HCT116 (cell line): ENCODE measurements at regions not wholly inside any gene's neighbourhood (a gene's known extent, or its start where the extent isn't known, plus 50 kb on each side); places are given as distances from the start of the nearest gene placed in this dataset.

Experiments
- ATAC-seq: fragments of 200-7000 bp; cut with Tn5 transposase; 2 replicates; pipeline ENCODE4 v1.9.1; 2020; ENCODE audit warnings: mild to moderate bottlenecking, moderate library complexity
- BruUV-seq: library from RNA; stranded (reverse); fragments of 400-500 nt; replicated peaks from 2 replicates; lab custom pipeline; 2021; lab: Mats Ljungman, UMichigan
- CTCF ChIA-PET: fragments of 300-600 bp; sonication (Branson Sonifier 250); formaldehyde crosslinking; loops from one replicate; lab custom pipeline; 2021; ENCODE audit warnings: antibody characterized with exemption; lab: Charles Lee
- POLR2A ChIA-PET: fragments of 300-600, 350-600 bp; sonication (Branson Sonifier 250); formaldehyde crosslinking; loops from one replicate; lab custom pipeline; 2021; ENCODE audit warnings: antibody characterized with exemption; lab: Charles Lee
- RAD21 ChIA-PET, 2 experiments: fragments of 300-600 bp; sonication (Branson Sonifier 250); formaldehyde crosslinking; loops; one replicate each; lab custom pipeline; 2023; ENCODE audit warnings: low total read pairs in 2 of 2; ENCODE audit not compliant: uncharacterized antibody in 2 of 2, unreplicated experiment in 2 of 2, low non-redundant PET in 1 of 2; lab: Charles Lee
- DNase-seq: peaks from one replicate; pipeline ENCODE4 v3.0.0-alpha.2; 2010; ENCODE audit warnings: low read depth, low spot score
- H2AFZ ChIP-seq: fragments of 200-600 bp; shearing (Covaris generic), sonication (generic); 2 replicates; pipeline ENCODE4 v1.6.1; 2017; ENCODE audit warnings: low read depth, mixed run types, mixed read lengths, antibody characterized with exemption, low read length; ENCODE audit not compliant: poor library complexity, severe bottlenecking
- H3K27ac ChIP-seq: 2 replicates; pipeline ENCODE4 v1.5.1; 2012; ENCODE audit warnings: low read depth, low read length
- H3K27me3 ChIP-seq: fragments of 200-600 bp; sonication (generic); 2 replicates; pipeline ENCODE4 v1.6.1; 2016; ENCODE audit warnings: mixed run types, low read length, mixed read lengths; ENCODE audit not compliant: insufficient read depth
- H3K36me3 ChIP-seq, 2 experiments: fragments of 200-500 bp in 1 of 2; fragments of 200-600 bp in 1 of 2; sonication (Bioruptor generic) in 1 of 2; sonication (generic) in 1 of 2; 2 replicates each; pipeline versions ENCODE4 v1.5.1 to v1.6.1; 2014 to 2016; ENCODE audit warnings: low read length in 2 of 2, inconsistent platforms in 1 of 2, mixed read lengths in 1 of 2, mixed run types in 1 of 2; ENCODE audit not compliant: insufficient read depth in 2 of 2, control insufficient read depth in 1 of 2
- H3K4me1 ChIP-seq, 2 experiments: fragments of 200-600 bp in 1 of 2; sonication (generic) in 1 of 2; 2 replicates each; pipeline versions ENCODE4 v1.5.1 to v1.6.1; 2012 to 2017; ENCODE audit warnings: low read length in 2 of 2, inconsistent platforms in 1 of 2, mild to moderate bottlenecking in 1 of 2, mixed read lengths in 1 of 2, mixed run types in 1 of 2, moderate library complexity in 1 of 2; ENCODE audit not compliant: insufficient read depth in 2 of 2, control insufficient read depth in 1 of 2
- H3K4me2 ChIP-seq: fragments of 200-600 bp; sonication (generic); 2 replicates; pipeline ENCODE4 v1.6.1; 2017; ENCODE audit warnings: mixed run types, low read length, mixed read lengths
- H3K4me3 ChIP-seq, 2 experiments: fragments of 200-600 bp in 1 of 2; sonication (generic) in 1 of 2; replicated peaks in 1 of 2; 2 replicates each; pipeline ENCODE4 v1.5.1; 2011 to 2016; ENCODE audit warnings: low read length in 2 of 2, control low read depth in 1 of 2, low read depth in 1 of 2, mild to moderate bottlenecking in 1 of 2, mixed read lengths in 1 of 2, mixed run types in 1 of 2
- H3K79me2 ChIP-seq: fragments of 200-600 bp; sonication (generic); 2 replicates; pipeline ENCODE4 v1.6.1; 2017; ENCODE audit warnings: mild to moderate bottlenecking, mixed run types, low read length, moderate library complexity, mixed read lengths; ENCODE audit not compliant: insufficient read depth
- H3K9ac ChIP-seq: fragments of 200-600 bp; sonication (generic); 2 replicates; pipeline ENCODE4 v1.6.1; 2016; ENCODE audit warnings: low read length, mixed read lengths
- H3K9me2 ChIP-seq: fragments of 200-600 bp; sonication (generic), shearing (Covaris generic); 2 replicates; pipeline ENCODE4 v1.6.1; 2017; ENCODE audit warnings: mixed run types, mild to moderate bottlenecking, moderate library complexity; ENCODE audit not compliant: insufficient read depth
- H3K9me3 ChIP-seq, 2 experiments: fragments of 200-500 bp in 1 of 2; fragments of 200-600 bp in 1 of 2; sonication (Bioruptor generic) in 1 of 2; sonication (generic) in 1 of 2; 2 replicates each; pipeline ENCODE4 v1.6.1; 2014 to 2017; ENCODE audit warnings: low read length in 2 of 2, mixed read lengths in 2 of 2, inconsistent platforms in 1 of 2, low read depth in 1 of 2, mild to moderate bottlenecking in 1 of 2, mixed run types in 1 of 2, moderate library complexity in 1 of 2; ENCODE audit not compliant: control insufficient read depth in 1 of 2, insufficient read depth in 1 of 2
- H4K20me1 ChIP-seq: fragments of 200-600 bp; sonication (generic), shearing (Covaris generic); 2 replicates; pipeline ENCODE4 v1.6.1; 2017; ENCODE audit warnings: mixed run types, mild to moderate bottlenecking, moderate library complexity; ENCODE audit not compliant: insufficient read depth
- CBX3 ChIP-seq: IDR thresholded peaks from 2 replicates; pipeline ENCODE4 v1.6.1; 2012; ENCODE audit warnings: low read depth
- CEBPB ChIP-seq: IDR thresholded peaks from 2 replicates; pipeline ENCODE4 v1.6.1; 2012; ENCODE audit warnings: low read depth
- EGR1 ChIP-seq: IDR thresholded peaks from 2 replicates; pipeline ENCODE4 v1.6.1; 2012; ENCODE audit warnings: low read depth
- EZH2 ChIP-seq: fragments of 200-600 bp; sonication (generic); IDR thresholded peaks from 2 replicates; pipeline ENCODE4 v1.6.1; 2017; ENCODE audit warnings: antibody characterized with exemption, mixed run types
- FOSL1 ChIP-seq: IDR thresholded peaks from 2 replicates; pipeline ENCODE4 v1.6.1; 2012; ENCODE audit warnings: low read depth
- POLR2A ChIP-seq: IDR thresholded peaks from 2 replicates; pipeline ENCODE4 v1.7.0; 2011; ENCODE audit warnings: borderline replicate concordance; ENCODE audit not compliant: insufficient read depth, insufficient read length; ENCODE audit errors: extremely low read depth
- RAD21 ChIP-seq: IDR thresholded peaks from 2 replicates; pipeline ENCODE4 v1.6.1; 2012; ENCODE audit warnings: low read depth, mild to moderate bottlenecking
- SRF ChIP-seq: IDR thresholded peaks from 2 replicates; pipeline ENCODE4 v1.6.1; 2012; ENCODE audit warnings: low read depth
- ZNF274 ChIP-seq: fragments of 200-500 bp; sonication (Bioruptor generic); IDR thresholded peaks from 2 replicates; pipeline ENCODE4 v1.6.1; 2014; ENCODE audit warnings: mild to moderate bottlenecking, low read depth, low read length, inconsistent platforms
- intact Hi-C: fragments of 100-400 bp; cut with micrococcal nuclease; formaldehyde crosslinking; loops from 2 replicates; pipeline ENCODE4 v1.10.0; 2022
- TF ChIP-seq, protein P1 (sequence below): IDR thresholded peaks from 2 replicates; pipeline ENCODE4 v1.6.1; 2012; ENCODE audit warnings: low read depth
- TF ChIP-seq, protein P2 (sequence below): IDR thresholded peaks from 2 replicates; pipeline ENCODE4 v1.6.1; 2012

DNA sequence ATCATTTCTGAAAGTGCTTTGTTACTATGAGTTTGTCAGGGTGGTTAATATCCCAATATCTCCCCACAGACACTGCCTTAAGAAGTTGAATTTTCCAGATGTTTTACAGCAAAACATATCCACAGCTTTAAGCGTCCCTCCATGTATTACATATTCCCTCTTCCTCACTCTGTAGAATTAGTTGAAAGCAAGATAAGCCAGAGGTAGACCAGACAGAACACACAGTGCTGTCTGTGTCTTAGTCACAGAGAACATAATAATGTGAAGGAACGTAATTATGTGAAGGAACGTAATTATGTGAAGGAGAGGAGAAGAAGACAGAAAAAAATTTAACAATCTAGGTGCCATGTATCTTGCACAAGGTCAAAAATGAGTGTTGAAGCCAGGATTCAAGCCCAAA is 81.9 kb upstream of the LRATD1 start (continued):
- TF ChIP-seq, protein P1, sequence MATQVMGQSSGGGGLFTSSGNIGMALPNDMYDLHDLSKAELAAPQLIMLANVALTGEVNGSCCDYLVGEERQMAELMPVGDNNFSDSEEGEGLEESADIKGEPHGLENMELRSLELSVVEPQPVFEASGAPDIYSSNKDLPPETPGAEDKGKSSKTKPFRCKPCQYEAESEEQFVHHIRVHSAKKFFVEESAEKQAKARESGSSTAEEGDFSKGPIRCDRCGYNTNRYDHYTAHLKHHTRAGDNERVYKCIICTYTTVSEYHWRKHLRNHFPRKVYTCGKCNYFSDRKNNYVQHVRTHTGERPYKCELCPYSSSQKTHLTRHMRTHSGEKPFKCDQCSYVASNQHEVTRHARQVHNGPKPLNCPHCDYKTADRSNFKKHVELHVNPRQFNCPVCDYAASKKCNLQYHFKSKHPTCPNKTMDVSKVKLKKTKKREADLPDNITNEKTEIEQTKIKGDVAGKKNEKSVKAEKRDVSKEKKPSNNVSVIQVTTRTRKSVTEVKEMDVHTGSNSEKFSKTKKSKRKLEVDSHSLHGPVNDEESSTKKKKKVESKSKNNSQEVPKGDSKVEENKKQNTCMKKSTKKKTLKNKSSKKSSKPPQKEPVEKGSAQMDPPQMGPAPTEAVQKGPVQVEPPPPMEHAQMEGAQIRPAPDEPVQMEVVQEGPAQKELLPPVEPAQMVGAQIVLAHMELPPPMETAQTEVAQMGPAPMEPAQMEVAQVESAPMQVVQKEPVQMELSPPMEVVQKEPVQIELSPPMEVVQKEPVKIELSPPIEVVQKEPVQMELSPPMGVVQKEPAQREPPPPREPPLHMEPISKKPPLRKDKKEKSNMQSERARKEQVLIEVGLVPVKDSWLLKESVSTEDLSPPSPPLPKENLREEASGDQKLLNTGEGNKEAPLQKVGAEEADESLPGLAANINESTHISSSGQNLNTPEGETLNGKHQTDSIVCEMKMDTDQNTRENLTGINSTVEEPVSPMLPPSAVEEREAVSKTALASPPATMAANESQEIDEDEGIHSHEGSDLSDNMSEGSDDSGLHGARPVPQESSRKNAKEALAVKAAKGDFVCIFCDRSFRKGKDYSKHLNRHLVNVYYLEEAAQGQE: no peak
- TF ChIP-seq EGR1: no peak

DNA sequence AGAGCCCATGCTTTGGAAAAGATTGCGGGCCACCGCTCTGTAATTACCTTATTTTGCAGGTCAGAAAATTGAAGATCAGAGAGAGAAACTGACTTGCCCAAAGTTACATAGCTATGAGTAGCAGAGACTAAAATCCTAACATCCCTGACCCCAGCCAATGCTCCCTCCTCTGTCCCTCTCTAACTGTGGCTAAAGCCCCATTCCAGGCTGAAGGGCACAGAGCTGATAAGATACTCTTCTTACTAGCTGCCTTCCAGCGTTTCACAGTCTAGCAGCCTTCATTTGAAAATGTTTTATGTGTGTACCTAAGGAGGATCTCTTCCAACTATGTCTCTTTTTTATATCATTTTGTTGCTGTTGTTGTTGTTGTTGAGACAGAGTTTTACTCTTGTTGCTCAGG is 81.4 kb upstream of the LRATD1 start:
- H3K9me2 ChIP-seq: no peaks in the 10 kb centered on the region
- intact Hi-C loops: no loop called here
- H3K4me3 ChIP-seq: no peak overlapping the region
- no peak overlapping the region for H3K9ac ChIP-seq
- H3K27me3 ChIP-seq: no peaks in the 10 kb centered on the region
- DNase-seq (no peak), ATAC-seq (no peak)
- H3K9me3 ChIP-seq: peaks cover 0 to 15% of the 10 kb centered on the region in 2 experiments; a peak in 2 of 4 replicates
- no TSS peak for BruUV-seq
- H3K4me1 ChIP-seq: no peaks in the 10 kb centered on the region
- ChIA-PET POLR2A (no interaction called here), CTCF (no interaction called here), RAD21 (no interaction called here)
- H2AFZ ChIP-seq: no peak overlapping the region
- H3K36me3 ChIP-seq: no peaks in the 10 kb centered on the region
- no peak for TF ChIP-seq FOSL1
- no peak for TF ChIP-seq POLR2A
- TF ChIP-seq EGR1: no peak
- TF ChIP-seq ZNF274: no peak
- TF ChIP-seq, protein P2, sequence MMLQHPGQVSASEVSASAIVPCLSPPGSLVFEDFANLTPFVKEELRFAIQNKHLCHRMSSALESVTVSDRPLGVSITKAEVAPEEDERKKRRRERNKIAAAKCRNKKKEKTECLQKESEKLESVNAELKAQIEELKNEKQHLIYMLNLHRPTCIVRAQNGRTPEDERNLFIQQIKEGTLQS: no peak
- no peak for TF ChIP-seq SRF
- TF ChIP-seq, protein P1: no peak
- no peak for TF ChIP-seq RAD21
- TF ChIP-seq CBX3: no peak
- no peak for TF ChIP-seq CEBPB
- TF ChIP-seq EZH2: no peak
- no peak overlapping the region for H3K27ac ChIP-seq
- H4K20me1 ChIP-seq: no peaks in the 10 kb centered on the region
- H3K4me2 ChIP-seq: no peak overlapping the region
- H3K79me2 ChIP-seq: no peaks in the 10 kb centered on the region
